Hepatic stellate cell (primary cell): ENCODE measurements at regions not wholly inside any gene's neighbourhood (a gene's known extent, or its start where the extent isn't known, plus 50 kb on each side); places are given as distances from the start of the nearest gene placed in this dataset.

Experiments
- DNase-seq: peaks from one replicate; pipeline ENCODE4 v3.0.0; 2011; ENCODE audit warnings: low spot score

DNA sequence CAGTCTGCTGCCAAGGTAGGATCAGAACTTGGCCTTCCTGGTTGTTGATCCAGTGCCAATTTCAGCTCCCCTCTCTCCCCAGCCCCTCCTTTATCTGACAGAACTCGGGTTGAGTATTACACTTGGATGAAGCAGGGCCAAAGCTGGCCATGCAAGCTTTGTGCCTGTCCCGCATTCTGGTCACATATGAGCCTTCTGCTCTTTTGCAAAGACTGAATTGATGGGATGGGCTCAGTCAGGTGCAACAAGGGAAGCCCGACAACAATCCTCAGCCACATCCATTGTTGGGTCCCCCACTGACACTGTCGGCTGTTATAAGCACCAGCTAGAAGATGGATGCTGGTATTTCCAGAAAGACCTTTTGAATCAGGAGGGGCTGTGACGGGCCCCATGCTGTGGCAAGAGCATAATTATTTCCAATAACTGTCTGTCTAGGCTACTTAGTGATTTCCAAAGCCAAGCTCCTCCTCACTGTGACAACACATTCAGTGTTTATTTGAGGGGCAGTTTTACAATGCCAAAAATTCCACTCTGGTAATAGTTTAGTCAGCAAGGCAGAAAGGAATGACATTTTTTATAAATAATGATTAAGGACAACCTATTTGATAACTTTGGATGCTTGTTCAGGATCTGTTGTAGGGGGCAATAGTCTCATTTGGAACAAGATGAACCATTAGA, 146.8 kb upstream of the FRMD4B start:
- DNase-seq: no peak

DNA sequence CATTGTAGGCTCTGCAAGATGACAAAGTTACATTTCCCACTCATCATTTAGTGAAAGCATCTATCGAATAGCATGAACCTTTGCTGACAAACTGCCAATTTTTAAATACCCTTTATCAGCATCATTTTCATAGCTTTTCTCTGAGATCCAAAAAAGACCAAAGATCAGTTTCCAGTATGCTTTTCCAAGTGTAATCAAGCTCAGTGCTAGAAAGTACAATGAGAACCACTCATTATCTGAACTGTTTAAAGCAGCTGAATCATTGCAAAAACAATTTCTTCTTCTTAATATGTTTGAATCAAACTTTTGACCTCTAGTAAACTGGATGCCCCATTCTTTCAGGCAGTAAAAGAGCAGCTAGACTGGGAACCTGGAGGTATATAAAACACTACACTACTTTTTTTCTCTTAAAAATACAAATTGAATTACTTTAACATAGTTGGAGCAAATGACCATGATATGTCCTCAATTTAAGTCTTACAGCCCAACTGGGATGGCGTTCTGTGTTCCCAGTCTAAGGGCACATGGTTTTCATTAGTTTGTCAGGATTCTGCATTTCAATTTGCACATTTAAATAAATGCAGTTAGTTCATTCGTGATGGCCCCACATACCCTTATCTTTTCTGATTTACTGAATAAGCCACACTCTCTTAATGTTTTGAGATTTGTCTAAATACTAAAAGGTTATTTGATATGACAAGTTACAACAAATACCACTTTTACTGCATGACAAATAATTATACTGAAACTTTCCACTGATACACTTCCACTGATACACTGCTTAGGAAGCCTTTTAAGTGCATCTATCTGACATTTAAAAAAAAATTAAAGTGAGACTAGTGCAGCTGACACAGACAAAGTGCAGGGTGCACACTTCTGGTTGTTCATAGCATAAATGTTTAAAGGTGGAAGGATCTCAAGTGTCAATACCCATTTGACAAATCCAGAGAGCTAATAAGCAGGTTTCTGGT, 146.0 kb upstream of the FRMD4B start:
- no peak for DNase-seq

DNA sequence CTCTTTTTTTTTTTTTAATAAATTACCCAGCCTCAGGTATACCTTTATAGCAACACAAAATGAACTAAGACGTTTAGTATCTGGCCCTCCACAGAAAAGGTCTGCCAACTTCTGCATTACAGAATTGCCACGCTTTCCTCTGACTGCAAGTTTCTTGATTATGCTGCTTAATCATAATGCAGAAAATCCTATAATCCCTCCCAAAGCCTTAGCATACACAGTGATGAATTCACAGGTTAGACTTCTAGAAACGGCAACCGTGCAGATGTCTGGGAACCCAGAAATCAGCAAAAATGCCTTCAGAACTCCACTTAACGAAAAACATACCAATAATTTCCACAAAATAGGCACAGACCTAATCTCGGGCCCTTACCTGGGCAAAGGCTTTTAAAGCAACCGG, 144.7 kb upstream of the FRMD4B start:
- DNase-seq: no peak

DNA sequence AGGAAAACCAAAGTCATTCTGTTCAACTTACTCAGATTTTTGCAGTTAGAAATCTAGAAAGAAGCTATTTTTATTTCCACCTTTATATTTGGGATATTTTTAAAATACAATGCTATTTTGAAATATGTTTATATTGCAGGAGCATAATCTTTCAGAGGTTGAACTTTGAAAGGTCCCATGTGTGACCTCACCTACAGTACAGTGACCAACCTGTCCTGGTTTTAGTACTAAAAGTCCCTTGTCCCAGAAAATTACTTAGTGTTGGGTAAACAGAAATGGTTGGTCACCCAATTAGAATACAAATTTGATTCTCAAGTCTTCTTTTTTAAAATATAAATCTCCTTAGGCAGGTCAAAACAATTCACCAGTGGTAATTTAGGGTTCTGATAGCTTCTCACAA, 141.6 kb upstream of the FRMD4B start:
- DNase-seq: no peak

DNA sequence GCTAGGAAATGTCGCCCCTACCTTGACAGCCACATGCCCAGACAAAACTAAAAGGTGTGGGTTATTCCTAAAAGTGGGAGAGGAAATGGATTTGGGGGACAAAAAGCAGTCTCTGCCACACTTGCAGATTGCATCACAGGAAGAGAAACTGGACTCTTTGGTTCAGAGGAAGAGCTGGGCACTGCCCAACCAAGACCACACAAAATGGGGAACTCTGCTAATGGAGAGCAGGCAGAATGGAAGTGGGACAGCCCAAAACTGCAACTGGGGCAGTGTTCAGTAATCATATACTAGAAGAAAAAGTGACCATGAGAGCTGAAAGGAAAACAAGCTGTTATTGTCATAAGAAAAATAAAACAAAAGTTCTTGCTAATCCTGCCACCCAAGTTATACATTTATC, 138.9 kb upstream of the FRMD4B start:
- DNase-seq: no peak

DNA sequence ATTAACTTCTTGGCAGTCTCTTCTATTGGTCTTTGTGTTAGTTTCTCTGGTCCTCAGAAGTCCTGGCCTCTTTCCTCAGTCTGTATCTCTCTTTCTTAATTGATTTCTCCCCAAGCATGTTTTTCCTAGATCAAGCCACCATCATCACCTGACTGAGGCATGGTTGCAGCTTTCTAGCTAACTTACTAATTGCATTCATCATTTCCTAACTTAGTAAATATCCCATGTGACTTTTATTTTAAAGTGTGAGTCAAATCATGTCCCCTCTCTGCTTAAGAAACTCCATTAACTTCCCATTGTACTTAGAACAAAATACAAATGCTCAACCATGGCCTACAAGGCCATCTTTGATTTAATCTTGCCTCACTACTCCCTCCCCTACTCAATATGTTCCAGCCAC, 135.4 kb upstream of the FRMD4B start:
- DNase-seq: no peak

DNA sequence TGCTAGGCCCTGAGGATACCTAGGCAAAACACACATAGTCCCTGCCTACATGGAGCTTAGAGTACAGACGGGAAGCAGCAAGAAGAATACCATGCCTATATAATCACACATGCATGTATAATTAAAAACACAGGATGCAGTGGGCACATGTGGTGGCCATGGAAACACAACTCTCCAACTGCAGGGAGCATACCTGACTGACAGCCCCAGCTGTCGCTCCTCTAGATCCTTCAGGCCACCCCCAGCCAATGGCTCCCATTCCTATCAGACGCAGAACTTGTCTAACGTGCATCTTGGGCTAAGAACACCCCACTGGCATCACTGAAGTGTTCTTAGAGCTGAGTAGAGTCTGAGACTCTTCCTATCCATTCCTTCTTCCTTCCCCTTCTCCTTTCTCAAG, 125.5 kb upstream of the FRMD4B start:
- no peak for DNase-seq

DNA sequence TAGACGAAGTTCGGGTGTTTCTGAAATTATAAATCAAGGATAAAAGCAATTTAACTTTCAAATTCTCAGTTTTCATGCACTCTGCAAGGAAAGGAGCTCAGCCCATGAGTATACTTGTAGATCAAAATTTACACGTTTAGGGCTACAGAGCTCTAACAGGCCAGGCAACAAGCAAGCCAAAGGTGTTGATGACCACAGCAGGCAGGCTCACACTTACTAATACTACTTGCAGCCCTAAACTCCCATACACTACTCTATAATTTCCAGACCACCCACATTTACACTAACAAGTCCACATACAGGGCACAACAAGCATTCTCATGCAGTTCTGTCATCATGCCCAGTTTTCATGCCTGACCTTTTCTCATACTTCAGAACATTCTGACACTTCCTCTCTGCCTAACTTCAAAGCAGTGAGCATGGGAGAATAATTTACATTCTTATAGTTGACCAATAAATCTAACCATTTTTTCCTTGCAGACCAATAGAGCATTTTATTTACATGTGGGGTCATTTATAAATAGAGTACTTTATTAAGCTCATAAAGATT, 124.7 kb upstream of the FRMD4B start:
- DNase-seq: no peak

DNA sequence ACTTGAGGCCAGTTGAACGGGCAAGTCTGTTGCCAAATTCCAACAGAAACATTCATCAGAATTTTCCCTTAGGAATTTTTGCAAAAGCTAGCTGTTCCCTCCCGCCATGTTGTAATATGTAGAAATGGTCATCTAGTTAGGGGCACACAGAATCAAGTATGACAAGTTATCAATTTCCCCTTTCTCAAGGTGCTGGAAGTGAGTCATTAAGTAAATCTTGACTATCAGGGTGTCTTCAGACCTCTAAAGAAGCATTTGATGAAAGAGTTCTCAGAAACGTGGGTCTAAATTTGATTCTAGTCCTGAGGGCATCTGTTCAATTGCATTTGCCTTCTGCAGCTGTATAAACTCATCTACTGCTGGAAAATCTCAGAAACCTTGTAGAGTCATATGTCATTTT, 123.4 kb upstream of the FRMD4B start:
- no peak for DNase-seq

DNA sequence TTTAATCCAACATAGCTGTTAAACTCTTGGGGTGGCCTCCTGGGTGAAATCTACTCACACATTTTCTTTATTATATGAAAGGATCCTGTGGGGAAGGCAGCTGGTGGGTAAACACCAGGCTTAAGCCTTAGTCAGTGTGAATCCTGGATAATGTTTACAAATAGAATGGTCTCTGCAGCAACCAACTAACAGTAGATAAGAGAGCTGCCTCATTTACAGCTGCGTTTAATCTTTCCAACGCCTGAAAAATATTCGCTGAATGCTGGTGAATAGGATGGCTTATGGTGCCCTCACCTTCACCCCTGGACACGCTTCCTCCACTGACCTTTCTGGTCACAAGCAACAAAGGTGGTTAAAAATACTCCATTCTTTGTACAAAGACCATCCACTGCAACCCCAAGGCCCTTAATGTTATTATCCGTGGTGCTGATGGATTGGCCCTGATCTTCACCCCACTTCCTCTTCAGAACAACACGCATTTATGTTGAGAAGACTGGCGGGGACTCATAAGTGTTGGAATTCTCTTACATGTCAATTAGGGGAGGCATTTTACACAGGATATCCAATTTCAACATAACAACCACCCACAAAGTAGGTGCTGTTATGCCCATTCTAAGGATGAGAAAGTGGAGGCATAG, 120.0 kb upstream of the FRMD4B start:
- no peak for DNase-seq

DNA sequence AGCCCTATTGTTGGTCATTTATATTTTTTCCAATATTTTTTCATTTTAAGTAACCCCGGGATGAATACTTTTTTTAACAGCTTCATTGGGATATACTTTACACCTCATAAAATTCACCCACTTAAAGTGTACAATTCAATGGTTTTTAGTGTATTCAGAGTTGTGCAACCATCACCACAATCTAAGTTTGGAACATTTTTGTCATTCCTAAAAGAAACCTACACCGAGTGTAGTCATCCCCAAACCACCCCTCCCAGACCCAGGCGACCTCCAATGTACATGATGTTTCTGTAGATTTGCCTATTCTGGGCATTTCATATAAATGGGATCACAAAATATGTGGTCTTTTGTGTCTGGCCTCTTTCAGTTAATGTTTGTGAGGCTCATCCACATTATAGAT, 118.3 kb upstream of the FRMD4B start:
- no peak for DNase-seq

DNA sequence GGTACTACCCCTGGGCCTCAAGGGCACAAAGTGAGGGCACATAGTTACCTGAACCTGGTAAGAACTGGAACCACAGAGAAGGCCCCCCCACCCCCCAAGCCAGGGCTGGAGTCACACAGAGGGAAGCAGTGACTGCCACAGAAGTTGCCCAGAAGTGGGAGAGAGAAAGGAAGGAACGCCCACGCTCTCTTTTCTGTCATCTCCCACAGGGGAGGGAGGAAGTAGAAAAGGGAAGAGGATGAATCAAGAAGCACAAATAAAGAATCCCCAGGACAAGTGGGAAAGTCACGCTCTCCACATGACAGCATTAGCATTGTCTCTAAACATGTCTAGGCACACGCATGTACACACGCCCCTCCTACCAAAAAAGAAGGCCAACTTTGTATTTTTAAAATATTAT, 114.7 kb upstream of the FRMD4B start:
- DNase-seq: no peak

DNA sequence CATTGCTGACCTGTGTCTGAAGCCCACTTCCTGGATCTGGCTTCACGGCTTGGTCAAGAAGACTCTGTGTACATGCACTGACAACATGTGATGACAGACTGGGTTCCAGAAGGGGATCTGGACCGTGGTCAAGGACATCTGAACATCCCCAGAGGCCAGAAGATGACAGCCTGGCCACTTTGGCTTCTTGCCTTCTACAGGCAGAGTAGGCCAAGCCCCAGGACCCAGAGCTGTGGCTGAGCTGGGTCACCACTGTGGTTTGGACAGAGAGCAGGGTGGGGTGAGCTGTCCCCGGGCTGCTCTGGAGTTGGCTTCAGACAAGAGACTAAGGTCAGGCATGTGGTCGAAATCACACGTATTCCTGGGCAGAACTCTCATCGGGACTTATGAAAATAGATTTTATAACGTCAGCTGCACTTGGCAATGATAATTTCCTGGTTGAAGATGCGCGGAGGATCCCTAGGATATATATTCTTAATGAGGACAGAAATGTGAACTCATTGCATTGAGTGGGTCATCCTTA, 114.1 kb upstream of the FRMD4B start:
- DNase-seq: no peak

DNA sequence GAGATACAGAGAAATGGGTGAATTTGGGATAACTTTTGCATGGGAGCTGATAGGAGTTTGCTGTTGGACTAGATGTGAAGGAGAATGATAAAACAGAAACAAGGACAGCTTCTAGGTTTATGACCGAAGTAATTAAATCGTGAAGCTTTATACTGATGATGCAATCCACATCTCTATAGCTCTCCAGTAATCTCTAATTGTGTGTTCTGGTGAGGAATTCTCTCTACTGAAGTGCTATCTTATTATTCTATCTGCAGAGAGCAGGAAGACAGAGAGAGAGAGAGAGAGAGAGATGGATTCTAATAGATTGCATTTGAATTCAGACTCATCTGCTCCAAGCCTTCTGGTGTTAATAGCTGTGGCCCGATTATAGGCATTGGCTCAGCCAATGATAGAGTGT, 113.5 kb upstream of the FRMD4B start:
- no peak for DNase-seq

DNA sequence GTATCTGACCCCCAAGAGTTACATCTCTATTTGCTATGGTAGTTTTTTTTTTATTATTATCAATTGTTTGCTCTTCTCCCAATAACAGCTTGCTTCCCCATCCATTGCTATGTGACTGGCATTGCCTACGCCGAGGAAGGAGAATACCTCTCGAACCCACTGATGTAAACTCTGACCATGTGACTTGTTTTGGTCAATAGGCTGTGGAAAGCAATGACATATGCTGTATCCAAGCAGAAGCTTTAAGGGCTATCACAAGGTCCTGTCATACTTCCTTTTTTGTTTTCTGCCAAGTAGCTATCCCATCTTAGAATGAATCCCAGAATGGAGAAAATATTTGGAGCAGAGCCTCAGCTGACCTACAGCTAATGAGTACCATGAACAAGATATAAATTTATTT, 111.0 kb upstream of the FRMD4B start:
- no peak for DNase-seq

DNA sequence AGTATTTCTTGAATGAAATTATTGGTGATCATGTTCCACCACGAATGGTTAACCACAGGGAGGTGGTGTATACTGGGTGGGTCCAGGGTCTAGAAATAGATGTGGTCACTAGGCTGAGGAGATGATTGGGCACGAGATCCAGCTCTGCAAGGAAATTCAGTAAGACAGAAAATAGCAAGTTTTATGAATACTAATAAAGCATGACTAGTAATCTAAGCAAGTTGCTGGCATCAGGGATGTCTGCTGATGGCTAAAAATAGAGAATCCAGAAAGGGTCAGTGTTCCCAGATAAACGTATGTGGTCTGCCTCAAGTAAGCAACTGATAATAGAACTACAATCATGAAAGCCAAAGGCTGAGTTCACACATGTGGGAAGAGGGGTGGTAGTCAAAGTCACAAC, 108.3 kb upstream of the FRMD4B start:
- no peak for DNase-seq

DNA sequence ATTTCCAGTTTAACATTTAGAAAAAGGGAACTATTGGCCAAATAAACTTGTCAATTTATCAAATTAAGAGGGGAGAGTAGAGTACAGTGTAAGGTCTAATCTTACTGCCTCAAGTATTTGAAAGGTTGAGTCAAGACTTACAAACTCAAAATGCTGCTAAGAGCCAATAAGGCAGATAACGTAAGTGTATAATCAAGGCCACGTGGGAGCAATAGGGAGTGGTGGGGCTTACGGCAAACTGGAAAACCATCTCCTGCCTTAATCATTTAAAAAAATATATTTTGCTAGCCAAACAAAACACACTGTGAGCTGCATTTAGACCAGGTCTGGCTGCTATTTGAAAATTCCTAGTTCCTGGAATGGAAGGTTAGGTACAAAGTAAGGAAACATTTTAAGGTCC, 107.3 kb upstream of the FRMD4B start:
- no peak for DNase-seq

DNA sequence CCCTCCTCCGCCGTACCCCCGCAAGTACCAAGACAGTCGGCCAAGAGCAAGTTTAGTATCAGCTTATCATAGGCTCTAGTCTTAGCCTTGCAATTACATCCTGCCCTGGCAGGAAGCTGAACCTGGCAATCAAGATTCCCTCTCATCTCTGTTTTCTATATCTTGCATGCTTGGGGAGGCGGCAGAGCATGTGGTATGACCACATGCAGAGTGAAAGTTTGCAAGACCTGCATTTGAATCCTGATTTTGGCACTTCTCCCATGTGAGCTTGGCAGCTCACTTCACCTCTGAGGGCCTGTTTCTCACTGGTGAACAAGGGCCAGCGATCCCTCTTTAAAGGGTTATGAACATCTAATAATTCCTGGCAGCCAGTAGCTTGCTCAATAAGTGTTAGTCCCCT, 106.1 kb upstream of the FRMD4B start:
- no peak for DNase-seq

DNA sequence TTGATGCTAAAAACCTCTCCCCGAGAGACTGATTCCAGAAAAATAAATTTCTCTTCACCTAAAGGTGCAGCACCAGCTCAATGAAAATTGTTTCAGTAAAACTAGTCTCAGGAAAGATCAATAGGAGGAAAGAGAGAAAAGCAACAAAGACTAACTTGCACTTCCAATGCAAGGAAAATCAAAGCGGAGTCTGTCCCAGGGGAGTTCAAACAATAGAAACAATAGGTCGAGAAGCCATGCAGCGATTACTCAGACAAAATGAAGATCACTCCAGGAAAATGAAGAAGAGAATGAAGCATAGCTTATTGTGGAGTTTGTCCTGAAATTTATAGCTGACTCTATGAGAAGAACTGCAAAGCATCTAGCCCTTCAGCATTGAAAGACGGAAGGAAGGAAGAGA, 105.1 kb upstream of the FRMD4B start:
- no peak for DNase-seq

DNA sequence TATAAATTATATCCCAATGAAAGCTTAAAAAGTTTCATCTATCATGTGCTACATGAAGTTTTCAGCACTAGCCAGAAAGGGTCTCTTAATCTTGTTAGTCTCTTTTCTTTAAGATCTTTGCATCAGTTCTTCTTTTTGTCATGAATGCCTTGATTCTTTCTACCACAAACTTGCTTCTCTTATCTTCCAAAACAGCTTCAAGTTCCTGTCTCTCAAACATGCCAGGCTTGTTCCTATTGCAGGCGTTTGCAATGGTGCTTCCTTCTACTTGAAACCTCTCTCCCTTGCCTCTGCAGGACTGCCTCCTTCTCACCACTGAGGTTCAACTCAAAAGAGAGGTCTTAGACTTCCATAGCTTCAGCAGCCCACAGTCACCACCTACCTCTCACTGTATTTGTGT, 104.3 kb upstream of the FRMD4B start:
- no peak for DNase-seq

DNA sequence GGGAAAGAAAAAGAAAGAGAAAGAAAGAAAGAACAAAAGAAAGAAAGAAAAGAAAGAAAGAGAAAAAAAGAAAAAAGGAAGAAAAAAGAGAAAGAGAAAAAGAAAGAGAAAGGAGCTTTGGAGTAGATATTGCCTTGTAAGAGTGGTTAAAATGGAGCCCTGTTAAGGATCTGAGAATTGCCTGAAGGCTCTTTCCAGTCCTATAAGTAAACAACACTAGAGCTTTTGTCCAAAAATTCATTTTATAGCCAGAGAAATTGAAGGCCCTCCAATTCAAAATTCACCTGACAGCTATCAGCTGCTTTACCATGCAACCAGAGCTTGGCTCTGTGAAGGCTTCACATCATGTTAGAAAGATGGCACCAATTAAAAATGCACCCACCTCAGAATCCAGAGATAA, 102.1 kb upstream of the FRMD4B start:
- no peak for DNase-seq

DNA sequence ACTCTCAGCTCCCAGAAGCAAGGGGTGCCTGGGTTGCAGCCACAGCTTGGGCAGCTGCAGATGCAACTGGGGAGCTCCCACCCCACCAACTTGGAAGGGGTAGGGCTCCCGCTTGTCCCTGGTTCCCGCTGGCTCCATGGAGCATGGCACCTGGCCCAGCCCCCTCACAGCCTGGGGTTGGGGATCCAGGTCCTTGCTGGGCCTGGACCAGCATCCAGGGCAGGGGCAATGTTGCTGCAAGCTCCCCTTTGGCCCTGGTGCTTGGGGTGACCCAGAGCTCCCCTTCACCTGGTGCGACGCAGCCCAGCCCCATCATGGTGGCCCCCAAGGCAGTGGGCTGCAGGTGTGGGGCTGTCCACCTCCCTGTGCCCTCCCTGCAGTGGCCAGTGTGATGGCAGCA, 99.6 kb upstream of the FRMD4B start:
- no peak for DNase-seq
